Neural cell (in vitro differentiated cells): ENCODE measurements at regions not wholly inside any gene's neighbourhood (a gene's known extent, or its start where the extent isn't known, plus 50 kb on each side); places are given as distances from the start of the nearest gene placed in this dataset.

Experiments used
- H2AFZ ChIP-seq: fragments of 200-600, 300-800 bp; sonication (generic), shearing (Covaris generic); 2 replicates; pipeline ENCODE4 v1.6.0; 2014; ENCODE audit warnings: low read depth, mild to moderate bottlenecking, antibody characterized with exemption, low read length, moderate library complexity
- H3F3A ChIP-seq: fragments of 200-600 bp; shearing (Covaris generic); 2 replicates; pipeline ENCODE4 v1.6.1; 2016; ENCODE audit warnings: mild to moderate bottlenecking, moderate library complexity, mixed read lengths, antibody characterized with exemption, low read length; ENCODE audit not compliant: insufficient read depth, poor library complexity, severe bottlenecking
- H3K27ac ChIP-seq: fragments of 200-600, 300-800 bp; sonication (generic), shearing (Covaris generic); 2 replicates; pipeline ENCODE4 v1.5.1; 2014; ENCODE audit warnings: mild to moderate bottlenecking, low read length, moderate library complexity
- H3K27me3 ChIP-seq: fragments of 300-800, 200-600 bp; sonication (generic), shearing (Covaris generic); 2 replicates; pipeline ENCODE4 v1.6.0; 2014; ENCODE audit warnings: mild to moderate bottlenecking, low read depth, low read length, moderate library complexity; ENCODE audit not compliant: insufficient read depth
- H3K36me3 ChIP-seq: fragments of 300-800, 200-600 bp; sonication (generic), shearing (Covaris generic); 2 replicates; pipeline ENCODE4 v1.5.1; 2014; ENCODE audit warnings: mild to moderate bottlenecking, antibody characterized with exemption, low read length, moderate library complexity; ENCODE audit not compliant: insufficient read depth
- H3K4me2 ChIP-seq: fragments of 300-800, 200-600 bp; sonication (generic), shearing (Covaris generic); 2 replicates; pipeline ENCODE4 v1.6.0; 2014; ENCODE audit warnings: mild to moderate bottlenecking, low read length
- H3K4me3 ChIP-seq: fragments of 300-800, 200-600 bp; sonication (generic), shearing (Covaris generic); 2 replicates; pipeline ENCODE4 v1.5.1; 2014; ENCODE audit warnings: mild to moderate bottlenecking, low read length, moderate library complexity
- H3K79me2 ChIP-seq: fragments of 200-600 bp; shearing (Covaris generic); replicated peaks from 2 replicates; pipeline ENCODE4 v1.6.0; 2014; ENCODE audit warnings: mild to moderate bottlenecking, low read length, moderate library complexity; ENCODE audit not compliant: insufficient read depth
- H3K9ac ChIP-seq: fragments of 300-800, 200-600 bp; sonication (generic), shearing (Covaris generic); 2 replicates; pipeline ENCODE4 v1.6.1; 2016; ENCODE audit warnings: mild to moderate bottlenecking, low read length, mixed read lengths
- H3K9me2 ChIP-seq: fragments of 200-600 bp; shearing (Covaris generic); 2 replicates; pipeline ENCODE4 v1.6.1; 2016; ENCODE audit warnings: mild to moderate bottlenecking, low read length, mixed read lengths; ENCODE audit not compliant: insufficient read depth
- H3K9me3 ChIP-seq: fragments of 200-600, 300-800 bp; sonication (generic), shearing (Covaris generic); 2 replicates; pipeline ENCODE4 v1.6.1; 2016; ENCODE audit warnings: mild to moderate bottlenecking, mixed run types, low read length, moderate library complexity, mixed read lengths
- H4K20me1 ChIP-seq: fragments of 200-600 bp; shearing (Covaris generic); 2 replicates; pipeline ENCODE4 v1.6.1; 2016; ENCODE audit warnings: mild to moderate bottlenecking, mixed run types; ENCODE audit not compliant: insufficient read depth
- CTCF ChIP-seq: fragments of 450-650 bp; IDR thresholded peaks from 2 replicates; pipeline ENCODE4 v1.5.1; 2014; ENCODE audit warnings: antibody characterized with exemption, mild to moderate bottlenecking, moderate library complexity; ENCODE audit not compliant: poor library complexity, severe bottlenecking
- EP300 ChIP-seq: fragments of 450-650 bp; conservative IDR thresholded peaks from 2 replicates; pipeline ENCODE4 v1.6.1; 2014; ENCODE audit warnings: antibody characterized with exemption, mild to moderate bottlenecking, moderate library complexity; ENCODE audit not compliant: poor library complexity, severe bottlenecking
- EZH2 ChIP-seq: fragments of 200-600, 300-800 bp; shearing (Covaris generic), sonication (generic); IDR thresholded peaks from 2 replicates; pipeline ENCODE4 v1.6.1; 2014; ENCODE audit warnings: antibody characterized with exemption, low read length, borderline replicate concordance, mild to moderate bottlenecking; ENCODE audit not compliant: insufficient read depth, poor library complexity, severe bottlenecking
- MXI1 ChIP-seq: fragments of 450-650 bp; conservative IDR thresholded peaks from 2 replicates; pipeline ENCODE4 v1.6.1; 2014; ENCODE audit warnings: antibody characterized with exemption, mild to moderate bottlenecking; ENCODE audit not compliant: poor library complexity, severe bottlenecking
- POLR2AphosphoS5 ChIP-seq: IDR thresholded peaks from 2 replicates; pipeline ENCODE4 v1.6.1; 2012
- RAD21 ChIP-seq: fragments of 450-650 bp; conservative IDR thresholded peaks from 2 replicates; pipeline ENCODE4 v1.6.1; 2014; ENCODE audit warnings: antibody characterized with exemption, mild to moderate bottlenecking, moderate library complexity
- REST ChIP-seq: IDR thresholded peaks from 2 replicates; pipeline ENCODE4 v1.6.1; 2012; ENCODE audit warnings: borderline replicate concordance
- SMC3 ChIP-seq: fragments of 450-650 bp; conservative IDR thresholded peaks from 2 replicates; pipeline ENCODE4 v1.6.1; 2014; ENCODE audit warnings: antibody characterized with exemption, mild to moderate bottlenecking, moderate library complexity; ENCODE audit not compliant: poor library complexity
- TAF1 ChIP-seq: IDR thresholded peaks from 2 replicates; pipeline ENCODE4 v1.6.1; 2012; ENCODE audit warnings: low read depth

- Histone ChIP-seq H3F3A (no peaks in the 10 kb centered on the region), H3K4me2 (no peak overlapping the region), H3K9me2 (no peaks in the 10 kb centered on the region), H4K20me1 (no peaks in the 10 kb centered on the region), H3K27ac (no peak overlapping the region), H3K9ac (no peak overlapping the region), H3K36me3 (no peaks in the 10 kb centered on the region), H2AFZ (no peak overlapping the region), H3K4me3 (no peak overlapping the region), H3K27me3 (no peaks in the 10 kb centered on the region), H3K79me2 (no peaks in the 10 kb centered on the region), H3K9me3 (no peaks in the 10 kb centered on the region)
- TF ChIP-seq CTCF: no peak
- no peak for TF ChIP-seq SMC3
- TF ChIP-seq RAD21: no peak
- TF ChIP-seq REST: no peak
- TF ChIP-seq TAF1: no peak
- no peak for TF ChIP-seq EP300
- TF ChIP-seq EZH2: no peak
- no peak for TF ChIP-seq POLR2AphosphoS5
- TF ChIP-seq MXI1: no peak
These were observed 202.6 kb upstream of the STXBP5 start for GRCh38 chr6:147001621-147002020.

GRCh38 chr6:147003186-147003585, 201.0 kb upstream of the STXBP5 start:
- no peak overlapping the region for H3K27ac ChIP-seq
- H3K79me2 ChIP-seq: no peaks in the 10 kb centered on the region
- H2AFZ ChIP-seq: no peak overlapping the region
- H3K4me3 ChIP-seq: no peak overlapping the region
- H3K27me3 ChIP-seq: no peaks in the 10 kb centered on the region
- H3K9ac ChIP-seq: no peak overlapping the region
- no peak overlapping the region for H3K4me2 ChIP-seq
- H3K9me2 ChIP-seq: no peaks in the 10 kb centered on the region
- H4K20me1 ChIP-seq: no peaks in the 10 kb centered on the region
- TF ChIP-seq MXI1 (no peak), TAF1 (no peak), RAD21 (no peak), POLR2AphosphoS5 (no peak), CTCF (no peak), EZH2 (no peak), SMC3 (no peak), EP300 (no peak), REST (no peak)
- H3F3A ChIP-seq: no peaks in the 10 kb centered on the region
- H3K36me3 ChIP-seq: no peaks in the 10 kb centered on the region
- H3K9me3 ChIP-seq: no peaks in the 10 kb centered on the region
